ENCODE measurements at regions not wholly inside any gene's neighbourhood (a gene's known extent, or its start where the extent isn't known, plus 50 kb on each side); places are given as distances from the start of the nearest gene placed in this dataset.

DNA sequence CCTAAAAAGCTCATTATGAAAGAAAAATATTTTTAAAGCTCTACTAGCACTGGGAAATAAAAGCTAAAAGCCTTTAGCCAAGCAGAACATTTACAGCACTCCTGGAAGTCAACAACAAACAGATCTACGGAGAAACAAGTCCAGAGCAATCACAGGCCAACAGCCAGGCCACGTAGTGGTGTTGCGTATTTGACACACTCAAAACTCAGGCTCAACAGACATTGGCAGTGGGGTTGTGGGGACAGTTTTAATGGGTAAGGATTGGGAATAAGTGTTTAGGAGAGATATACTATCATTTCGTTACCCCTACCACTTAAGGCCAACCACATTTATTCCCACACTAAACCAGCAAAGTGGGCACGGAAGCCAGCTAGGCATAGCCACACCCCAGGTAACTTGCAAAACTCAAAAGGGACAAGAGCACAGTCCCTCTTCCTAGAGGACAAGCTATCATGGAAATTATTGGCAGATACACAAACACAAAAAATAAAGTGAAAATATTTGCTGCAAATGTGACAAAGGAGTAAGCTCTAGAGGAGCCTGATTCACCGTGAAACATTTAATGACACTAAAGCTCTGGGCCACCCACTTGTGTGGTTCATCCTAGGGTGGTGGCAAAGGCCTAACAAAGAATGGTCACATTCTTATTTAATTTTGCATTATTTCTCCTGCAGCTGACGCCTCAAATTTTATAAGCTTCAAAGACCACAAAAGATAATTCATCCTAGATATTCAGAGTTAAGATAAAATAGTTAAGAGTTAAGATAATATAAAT lies 498.2 kb downstream of the TNS3 start:
- TF ChIP-seq, protein P1, sequence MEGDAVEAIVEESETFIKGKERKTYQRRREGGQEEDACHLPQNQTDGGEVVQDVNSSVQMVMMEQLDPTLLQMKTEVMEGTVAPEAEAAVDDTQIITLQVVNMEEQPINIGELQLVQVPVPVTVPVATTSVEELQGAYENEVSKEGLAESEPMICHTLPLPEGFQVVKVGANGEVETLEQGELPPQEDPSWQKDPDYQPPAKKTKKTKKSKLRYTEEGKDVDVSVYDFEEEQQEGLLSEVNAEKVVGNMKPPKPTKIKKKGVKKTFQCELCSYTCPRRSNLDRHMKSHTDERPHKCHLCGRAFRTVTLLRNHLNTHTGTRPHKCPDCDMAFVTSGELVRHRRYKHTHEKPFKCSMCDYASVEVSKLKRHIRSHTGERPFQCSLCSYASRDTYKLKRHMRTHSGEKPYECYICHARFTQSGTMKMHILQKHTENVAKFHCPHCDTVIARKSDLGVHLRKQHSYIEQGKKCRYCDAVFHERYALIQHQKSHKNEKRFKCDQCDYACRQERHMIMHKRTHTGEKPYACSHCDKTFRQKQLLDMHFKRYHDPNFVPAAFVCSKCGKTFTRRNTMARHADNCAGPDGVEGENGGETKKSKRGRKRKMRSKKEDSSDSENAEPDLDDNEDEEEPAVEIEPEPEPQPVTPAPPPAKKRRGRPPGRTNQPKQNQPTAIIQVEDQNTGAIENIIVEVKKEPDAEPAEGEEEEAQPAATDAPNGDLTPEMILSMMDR (IDR thresholded peaks at IDR 0.05; ENCODE audit: extremely low read depth, low read depth, low read length) = no peak
- no peaks in the 10 kb centered on the region for H3K9me3 ChIP-seq (ENCODE audit: low read depth, low read length)

DNA sequence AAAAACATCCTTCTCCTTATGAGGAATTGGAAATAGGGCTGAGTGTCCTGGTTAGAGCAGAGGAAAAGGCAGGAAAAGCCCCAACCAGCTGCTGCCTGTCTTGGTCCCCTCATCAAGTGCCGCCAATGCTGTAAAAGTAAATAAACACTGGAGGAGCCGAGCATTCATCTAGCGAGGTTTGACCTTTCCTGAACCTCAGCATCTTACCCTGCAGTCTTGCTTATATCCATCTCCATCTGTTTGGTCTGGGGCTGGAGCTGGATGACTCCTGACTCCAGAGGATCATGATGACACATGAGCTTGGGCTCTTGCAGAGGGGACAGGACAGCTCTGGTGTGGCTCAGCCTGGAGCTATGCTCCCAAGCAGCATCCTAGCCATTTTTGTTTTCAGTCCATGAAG lies 501.1 kb downstream of the TNS3 start:
- H3K27me3 ChIP-seq (ENCODE audit: insufficient read depth, low read length) = no peaks in the 10 kb centered on the region
- no peak overlapping the region for H3K4me3 ChIP-seq (ENCODE audit: insufficient read depth, low read length)
- TF ChIP-seq, protein P1 (IDR thresholded peaks at IDR 0.05; ENCODE audit: extremely low read depth, low read depth, low read length) = no peak
- no peaks in the 10 kb centered on the region for H3K9me3 ChIP-seq (ENCODE audit: low read depth, low read length)
- H3K27ac ChIP-seq (ENCODE audit: low read depth, low read length) = no peak overlapping the region
- H3K4me2 ChIP-seq (ENCODE audit: insufficient read depth, low read length) = no peak overlapping the region
- H3K36me3 ChIP-seq (ENCODE audit: insufficient read depth, low read length) = no peaks in the 10 kb centered on the region
- H3K79me2 ChIP-seq (ENCODE audit: insufficient read depth, low read length) = no peaks in the 10 kb centered on the region
- peak overlapping the region; percentile 55 for H2AFZ ChIP-seq (ENCODE audit: low read length)
- no peak for DNase-seq (ENCODE audit: insufficient read length, low spot score, missing footprints)
- no peaks in the 10 kb centered on the region for H4K20me1 ChIP-seq (ENCODE audit: insufficient read depth, low read length)
- peaks cover 18% of the 10 kb centered on the region for H3K4me1 ChIP-seq (ENCODE audit: insufficient read depth, low read length)

More for the DNA sequence above, 498.2 kb downstream of the TNS3 start:
- Histone ChIP-seq H3K27ac (ENCODE audit: low read depth, low read length) (no peak overlapping the region), H2AFZ (ENCODE audit: low read length) (peak overlapping the region; percentile 20), H3K36me3 (ENCODE audit: insufficient read depth, low read length) (no peaks in the 10 kb centered on the region), H3K27me3 (ENCODE audit: insufficient read depth, low read length) (no peaks in the 10 kb centered on the region), H3K4me3 (ENCODE audit: insufficient read depth, low read length) (no peak overlapping the region), H4K20me1 (ENCODE audit: insufficient read depth, low read length) (no peaks in the 10 kb centered on the region), H3K4me2 (ENCODE audit: insufficient read depth, low read length) (no peak overlapping the region), H3K79me2 (ENCODE audit: insufficient read depth, low read length) (no peaks in the 10 kb centered on the region), H3K4me1 (ENCODE audit: insufficient read depth, low read length) (peaks cover 21% of the 10 kb centered on the region)
- DNase-seq (ENCODE audit: insufficient read length, low spot score, missing footprints) = no peak

DNA sequence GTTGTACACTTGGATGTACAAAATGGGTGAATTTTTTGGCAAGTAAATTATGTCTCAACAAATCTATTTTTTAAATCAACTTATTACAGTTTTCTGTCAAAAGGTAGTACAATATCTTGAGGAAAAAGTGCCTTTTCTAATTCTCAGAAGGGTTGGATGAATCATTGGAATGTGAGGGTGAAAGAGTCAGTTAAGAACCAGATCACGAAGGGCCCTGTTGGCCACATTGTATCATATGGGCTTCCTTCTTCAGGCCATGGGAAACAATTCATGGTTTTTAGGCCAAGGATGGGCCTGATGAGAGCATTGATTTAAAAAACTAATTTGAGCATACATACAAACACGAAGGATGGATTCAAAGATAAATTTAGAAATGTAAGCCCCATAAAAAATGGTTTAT lies 503.7 kb downstream of the TNS3 start:
- Histone ChIP-seq H3K4me3 (ENCODE audit: insufficient read depth, low read length) (no peak overlapping the region), H4K20me1 (ENCODE audit: insufficient read depth, low read length) (no peaks in the 10 kb centered on the region), H3K79me2 (ENCODE audit: insufficient read depth, low read length) (no peaks in the 10 kb centered on the region), H3K27me3 (ENCODE audit: insufficient read depth, low read length) (no peaks in the 10 kb centered on the region), H2AFZ (ENCODE audit: low read length) (no peak overlapping the region), H3K9me3 (ENCODE audit: low read depth, low read length) (no peaks in the 10 kb centered on the region), H3K27ac (ENCODE audit: low read depth, low read length) (peak overlapping the region; percentile 42), H3K4me2 (ENCODE audit: insufficient read depth, low read length) (no peak overlapping the region), H3K36me3 (ENCODE audit: insufficient read depth, low read length) (no peaks in the 10 kb centered on the region), H3K4me1 (ENCODE audit: insufficient read depth, low read length) (peaks cover 16% of the 10 kb centered on the region)
- TF ChIP-seq, protein P1 (IDR thresholded peaks at IDR 0.05; ENCODE audit: extremely low read depth, low read depth, low read length) = no peak
- DNase-seq (ENCODE audit: insufficient read length, low spot score, missing footprints) = peak; percentile 4

DNA sequence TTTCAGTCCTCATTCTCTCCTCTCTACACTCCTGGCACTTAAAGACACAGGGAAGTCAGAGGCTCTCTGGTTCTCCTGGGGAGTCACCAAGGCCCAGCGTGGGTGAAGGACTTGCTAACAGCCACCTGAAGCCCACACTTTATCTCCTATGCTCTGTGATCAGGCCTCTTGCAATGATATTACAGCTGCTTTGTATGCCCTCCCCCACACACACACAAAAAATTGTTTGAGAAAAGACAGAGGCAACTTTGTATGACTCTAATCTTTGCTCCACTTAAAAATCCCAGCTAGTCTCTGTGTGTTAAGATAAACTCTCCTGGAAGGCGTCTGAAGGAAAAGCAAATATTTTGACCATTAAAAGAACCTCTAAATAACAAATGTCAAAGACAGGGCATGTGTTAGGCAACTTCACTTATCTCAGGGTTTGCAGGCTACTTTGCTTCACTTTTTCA lies 507.2 kb downstream of the TNS3 start:
- no peaks in the 10 kb centered on the region for H3K79me2 ChIP-seq (ENCODE audit: insufficient read depth, low read length)
- no peak overlapping the region for H3K27ac ChIP-seq (ENCODE audit: low read depth, low read length)
- no peaks in the 10 kb centered on the region for H3K9me3 ChIP-seq (ENCODE audit: low read depth, low read length)
- H3K4me1 ChIP-seq (ENCODE audit: insufficient read depth, low read length) = peaks cover 9% of the 10 kb centered on the region
- H3K4me3 ChIP-seq (ENCODE audit: insufficient read depth, low read length) = no peak overlapping the region
- H3K4me2 ChIP-seq (ENCODE audit: insufficient read depth, low read length) = no peak overlapping the region
- H3K27me3 ChIP-seq (ENCODE audit: insufficient read depth, low read length) = no peaks in the 10 kb centered on the region
- no peaks in the 10 kb centered on the region for H4K20me1 ChIP-seq (ENCODE audit: insufficient read depth, low read length)
- no peaks in the 10 kb centered on the region for H3K36me3 ChIP-seq (ENCODE audit: insufficient read depth, low read length)
- TF ChIP-seq, protein P1 (IDR thresholded peaks at IDR 0.05; ENCODE audit: extremely low read depth, low read depth, low read length) = no peak
- no peak for DNase-seq (ENCODE audit: insufficient read length, low spot score, missing footprints)
- H2AFZ ChIP-seq (ENCODE audit: low read length) = peak overlapping the region; percentile 33

All from osteoblast (primary cell).